SK-N-SH treated with all-trans-retinoic acid at 6 μM for 48 hours (cell line): ENCODE measurements at regions not wholly inside any gene's neighbourhood (a gene's known extent, or its start where the extent isn't known, plus 50 kb on each side); places are given as distances from the start of the nearest gene placed in this dataset.
"Not testable (repeated sequence)": the region's sequence is repeated elsewhere in the genome, so short reads cannot be mapped to it uniquely, and the experiment has no call there.

ENCODE experiments used
- ARNTL ChIP-seq: fragments of 450-650 bp; formaldehyde crosslinking; IDR thresholded peaks from 2 replicates; pipeline ENCODE4 v1.5.0; 2020; ENCODE audit warnings: low read depth, mild to moderate bottlenecking, moderate library complexity, borderline replicate concordance
- CREB5 ChIP-seq: fragments of 250-450 bp; sonication (Bioruptor Pico); IDR thresholded peaks from 2 replicates; pipeline ENCODE4 v1.5.1; 2020; ENCODE audit warnings: low read depth, mild to moderate bottlenecking, moderate library complexity
- CSRNP3 ChIP-seq: fragments of 250-450 bp; sonication (Bioruptor Pico); IDR thresholded peaks from 2 replicates; pipeline ENCODE4 v1.5.1; 2021; ENCODE audit warnings: mild to moderate bottlenecking, moderate library complexity
- GLIS3 ChIP-seq: fragments of 250-450 bp; sonication (Bioruptor Pico); IDR thresholded peaks from 2 replicates; pipeline ENCODE4 v1.5.0; 2020; ENCODE audit warnings: mild to moderate bottlenecking, moderate library complexity
- OSR1 ChIP-seq: fragments of 250-450 bp; sonication (Bioruptor Pico); IDR thresholded peaks from 2 replicates; pipeline ENCODE4 v1.8.0; 2022; ENCODE audit warnings: moderate library complexity, mild to moderate bottlenecking, inconsistent platforms
- POU6F1 ChIP-seq: fragments of 250-450 bp; sonication (Bioruptor Pico); IDR thresholded peaks from 2 replicates; pipeline ENCODE4 v1.8.0; 2021; ENCODE audit warnings: low read depth, mild to moderate bottlenecking, moderate library complexity, borderline replicate concordance
- RARB ChIP-seq: fragments of 250-450 bp; sonication (Bioruptor Pico); IDR thresholded peaks from 2 replicates; pipeline ENCODE4 v1.8.0; 2021; ENCODE audit warnings: mild to moderate bottlenecking, moderate library complexity
- ZC3H10 ChIP-seq: fragments of 250-450 bp; sonication (Bioruptor Pico); IDR thresholded peaks from 2 replicates; pipeline ENCODE4 v1.5.1; 2021; ENCODE audit warnings: mild to moderate bottlenecking, moderate library complexity
- ZFP3 ChIP-seq: fragments of 250-450 bp; sonication (Bioruptor Pico); IDR thresholded peaks from 2 replicates; pipeline ENCODE4 v1.5.0; 2020; ENCODE audit warnings: mild to moderate bottlenecking, moderate library complexity

- TF ChIP-seq ZC3H10 (CRISPR knock-in tag); CREB5 (CRISPR knock-in tag); POU6F1 (CRISPR knock-in tag); RARB; GLIS3 (CRISPR knock-in tag); CSRNP3; ARNTL; OSR1 (CRISPR knock-in tag); ZFP3 (CRISPR knock-in tag): not testable (repeated sequence)
Observed at GRCh38 chr14:27849193-27849592, 917.4 kb upstream of the FOXG1 start.
